Epithelial cell of prostate (primary cell): ENCODE measurements at regions not wholly inside any gene's neighbourhood (a gene's known extent, or its start where the extent isn't known, plus 50 kb on each side); places are given as distances from the start of the nearest gene placed in this dataset.
"Not testable (repeated sequence)": the region's sequence is repeated elsewhere in the genome, so short reads cannot be mapped to it uniquely, and the experiment has no call there.

Source experiments
- DNase-seq: peaks from one replicate; pipeline ENCODE4 v3.0.0-alpha.2; 2011; ENCODE audit warnings: low read depth, low spot score
- H3K27ac ChIP-seq: fragments of 450-650 bp; 2 replicates; pipeline ENCODE4 v1.5.1; 2017; ENCODE audit warnings: mild to moderate bottlenecking

DNA sequence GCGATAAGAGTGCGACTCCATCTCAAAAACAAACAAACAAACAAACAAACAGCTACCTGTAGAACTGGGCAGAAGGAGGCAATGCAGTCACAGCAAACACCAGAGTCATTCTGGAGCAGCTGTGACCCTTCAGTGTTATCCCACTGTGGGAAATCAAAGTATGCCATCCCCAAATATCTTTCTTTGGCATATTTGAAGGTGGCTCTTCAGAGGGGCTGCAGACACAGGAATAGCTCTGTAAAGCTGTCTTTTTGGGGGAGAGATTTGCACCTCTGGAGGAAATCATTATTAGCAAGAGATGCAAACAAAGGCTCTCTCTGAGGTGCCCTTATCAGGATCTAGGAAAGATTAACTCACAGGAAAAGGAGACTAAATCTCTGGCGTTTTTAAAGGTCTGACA lies 98.5 kb upstream of the XPO1 start:
- DNase-seq, result no peak

DNA sequence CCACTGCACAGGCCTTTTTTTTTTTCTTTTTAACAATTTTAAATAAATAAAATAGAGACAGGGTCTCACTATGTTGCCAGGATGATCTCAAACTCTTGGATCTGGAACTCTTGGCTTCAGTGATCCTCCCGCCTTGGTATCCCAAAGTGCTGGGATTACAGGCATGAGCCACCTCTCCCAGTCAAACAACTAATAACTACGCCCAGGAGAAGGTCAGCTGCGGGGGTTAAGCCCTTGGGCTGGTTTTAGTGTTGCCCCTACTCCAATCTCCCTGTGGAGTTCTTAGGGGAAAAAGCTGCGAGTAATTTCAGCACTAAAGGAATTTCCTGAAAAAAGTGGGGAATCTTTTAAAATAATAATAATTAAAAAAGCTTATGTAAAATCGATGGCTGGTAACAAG lies 96.4 kb upstream of the XPO1 start:
- no peak overlapping the region for H3K27ac ChIP-seq

More for the DNA sequence above, 98.5 kb upstream of the XPO1 start:
- no peak overlapping the region for H3K27ac ChIP-seq

DNA sequence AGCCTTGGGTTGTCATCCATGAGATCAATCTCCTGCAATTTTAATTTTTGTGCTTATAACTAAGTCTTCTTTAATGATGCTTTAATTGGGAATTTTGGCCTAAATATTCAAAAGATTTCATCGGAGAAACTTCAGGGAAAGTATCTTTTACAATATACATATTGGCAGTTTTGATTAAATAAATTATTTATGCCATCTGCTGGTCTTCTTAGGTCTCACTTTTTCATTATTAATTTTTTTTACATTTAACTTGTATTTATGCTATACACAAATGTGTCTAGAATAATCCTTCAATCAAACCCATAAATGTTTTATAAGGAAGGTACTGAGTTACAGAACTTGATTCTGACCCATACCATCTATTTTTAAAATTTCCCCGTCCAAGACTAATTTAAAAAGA lies 95.1 kb upstream of the XPO1 start:
- DNase-seq, result no peak
- no peak overlapping the region for H3K27ac ChIP-seq

More for the DNA sequence above, 96.4 kb upstream of the XPO1 start:
- DNase-seq, result no peak

DNA sequence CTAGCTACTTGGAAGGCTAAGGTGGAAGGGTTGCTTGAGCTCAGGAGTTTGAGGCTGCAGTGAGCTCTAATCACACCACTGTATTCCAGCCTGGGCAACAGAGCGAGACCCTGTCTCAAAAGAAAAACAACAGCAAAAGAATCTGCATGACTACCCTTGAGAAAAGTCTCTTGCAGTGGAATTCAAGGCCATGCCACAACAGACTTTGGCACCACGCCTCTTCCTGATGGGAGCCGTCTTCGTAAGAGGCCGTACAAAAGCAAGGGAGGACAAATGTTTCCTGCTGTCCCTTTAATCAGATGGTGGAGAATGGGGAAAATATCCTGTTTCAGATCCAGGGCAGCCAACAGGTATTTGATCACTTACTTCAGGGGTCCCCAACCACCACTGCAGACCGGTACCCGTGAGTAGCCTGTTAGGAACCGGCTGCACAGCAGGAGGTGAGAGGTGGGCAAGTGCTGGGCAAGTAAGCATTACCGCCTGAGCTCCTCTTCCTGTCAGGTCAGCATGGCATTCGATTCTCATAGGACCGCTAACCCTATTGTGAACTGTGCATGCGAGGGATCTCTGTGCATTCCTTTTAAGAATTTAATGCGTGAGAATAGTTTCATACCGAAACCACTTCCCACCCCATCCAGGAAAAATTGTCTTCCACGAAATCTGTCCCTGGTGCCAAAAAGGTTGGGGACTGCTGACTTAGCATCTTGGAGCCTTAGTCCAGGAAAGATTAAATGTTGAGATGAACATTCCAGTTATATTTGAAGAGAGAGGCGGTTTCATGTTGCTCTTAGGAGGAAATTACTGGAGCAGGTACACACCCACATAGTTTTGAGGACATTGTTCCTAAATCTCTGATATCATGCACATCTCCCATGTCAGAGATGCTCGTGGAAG lies 94.4 kb upstream of the XPO1 start:
- DNase-seq, result no peak
- H3K27ac ChIP-seq, result no peak overlapping the region

DNA sequence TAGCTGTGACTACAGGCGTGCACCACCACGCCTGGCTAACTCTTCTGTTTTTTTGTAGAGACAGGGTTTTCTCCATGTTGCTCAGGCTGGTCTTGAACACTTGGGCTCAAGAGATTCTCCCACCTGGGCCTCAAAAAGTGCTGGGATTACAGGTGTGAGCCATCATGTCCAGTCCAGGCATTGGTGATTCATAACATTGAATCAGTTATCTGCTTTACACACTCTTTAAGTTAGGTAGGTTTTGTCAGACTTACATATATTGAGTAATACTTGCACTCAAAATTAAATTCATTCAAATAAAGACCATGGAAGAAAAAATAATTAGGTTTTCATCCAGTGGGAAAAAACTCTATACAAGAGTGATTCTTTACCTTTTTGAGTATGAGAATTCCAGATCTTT lies 93.2 kb upstream of the XPO1 start:
- no peak overlapping the region for H3K27ac ChIP-seq

DNA sequence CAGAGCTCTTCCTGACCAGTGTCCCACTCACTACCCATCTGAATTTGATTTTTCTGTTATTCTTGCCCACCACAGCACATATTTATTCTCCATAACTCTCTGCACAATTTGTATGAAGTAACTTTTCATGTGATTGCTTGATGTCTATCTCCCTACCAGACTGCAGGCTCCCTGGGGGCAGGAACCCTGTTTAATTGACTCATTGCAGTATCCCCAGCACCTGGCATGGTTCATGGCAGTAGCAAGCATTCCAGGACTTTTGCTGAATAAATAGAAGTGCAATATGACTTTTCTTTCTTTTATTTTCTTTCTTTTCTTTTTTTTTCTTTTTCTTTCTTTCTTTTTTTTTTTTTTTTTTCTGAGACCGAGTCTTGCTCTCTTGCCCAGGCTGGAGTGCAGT lies 88.7 kb upstream of the XPO1 start:
- no peak overlapping the region for H3K27ac ChIP-seq
- DNase-seq, result no peak

More for the DNA sequence above, 93.2 kb upstream of the XPO1 start:
- no peak for DNase-seq

DNA sequence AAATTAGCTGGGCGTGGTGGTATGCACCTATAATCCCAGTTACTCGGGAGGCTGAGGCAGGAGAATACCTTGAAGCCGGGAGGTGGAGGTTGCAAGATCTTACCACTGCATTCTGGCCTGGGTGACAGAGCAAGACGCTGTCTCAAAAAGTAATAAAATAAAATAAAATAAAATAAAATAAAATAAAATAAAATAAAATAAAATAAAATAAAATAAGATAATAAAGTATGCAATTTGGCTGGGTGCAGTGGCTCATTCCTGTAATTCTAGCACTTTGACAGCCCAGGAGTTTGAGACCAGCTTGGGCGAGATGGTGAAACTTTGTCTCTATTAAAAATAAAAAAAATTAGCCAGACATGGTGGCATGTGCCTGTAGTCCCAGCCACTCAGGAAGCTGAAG lies 85.6 kb upstream of the XPO1 start:
- DNase-seq, result no peak
- H3K27ac ChIP-seq, result no peak overlapping the region

DNA sequence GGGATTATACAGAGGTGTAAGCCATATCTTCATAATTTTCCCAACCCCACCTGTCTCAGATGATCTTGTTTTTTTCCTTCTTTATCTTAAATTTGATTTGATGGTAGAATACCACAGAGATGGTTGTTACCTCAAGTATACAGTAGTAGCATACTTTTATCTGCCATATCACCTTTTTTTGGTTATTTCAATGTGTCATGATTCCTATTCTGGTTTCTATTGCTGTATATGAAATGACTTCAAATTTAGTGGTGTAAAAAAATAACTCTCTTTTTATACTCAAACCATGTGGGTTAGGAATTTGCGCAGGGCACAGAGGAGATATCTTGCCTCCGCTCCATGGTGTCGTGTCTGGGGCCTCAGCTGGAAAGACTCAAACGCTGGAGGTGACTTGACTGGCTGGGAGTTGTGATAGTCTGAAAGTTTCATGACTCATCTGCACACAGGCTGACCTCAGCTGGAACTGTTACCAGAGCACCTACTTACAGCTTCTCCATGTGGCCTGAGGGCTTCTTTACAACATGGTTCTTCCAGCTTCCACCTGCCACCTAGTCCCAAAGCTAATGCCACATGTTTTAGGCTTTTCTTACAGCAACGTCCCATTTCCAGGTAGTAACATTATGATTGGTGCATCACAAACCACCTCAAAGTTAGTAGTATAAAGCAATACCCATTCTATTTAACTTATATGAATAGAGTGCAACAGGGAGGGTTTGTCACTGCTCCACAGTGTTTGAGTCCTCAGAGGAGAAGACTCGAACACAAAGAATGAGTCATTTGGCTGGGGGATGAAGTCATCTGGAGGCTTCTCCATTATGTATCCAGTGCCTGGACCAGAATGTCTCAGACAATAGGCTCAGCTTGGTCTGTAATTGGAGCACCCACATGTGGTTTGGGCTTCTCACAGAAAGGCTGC lies 82.3 kb upstream of the XPO1 start:
- H3K27ac ChIP-seq, result peak overlapping the region; percentile 29
- peak; percentile 54 for DNase-seq

DNA sequence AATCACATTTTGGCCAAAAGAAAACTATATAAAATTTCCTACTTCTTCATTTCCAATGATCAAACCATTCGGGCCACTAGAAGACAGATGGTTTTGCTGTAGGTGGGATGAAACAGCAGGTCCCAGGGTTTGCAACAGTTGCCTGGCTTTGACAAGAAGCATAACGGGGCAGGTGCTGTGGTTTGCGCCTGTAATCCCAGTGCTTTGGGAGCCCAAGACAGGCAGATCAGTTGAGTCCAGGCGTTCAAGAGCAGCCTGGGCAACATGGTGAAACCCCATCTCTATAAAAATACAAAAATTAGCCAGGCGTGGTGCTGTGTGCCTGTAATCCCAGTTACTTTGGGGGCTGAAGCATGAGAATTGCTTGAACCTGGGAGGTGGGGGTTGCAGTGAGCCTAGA lies 81.4 kb upstream of the XPO1 start:
- no peak for DNase-seq

DNA sequence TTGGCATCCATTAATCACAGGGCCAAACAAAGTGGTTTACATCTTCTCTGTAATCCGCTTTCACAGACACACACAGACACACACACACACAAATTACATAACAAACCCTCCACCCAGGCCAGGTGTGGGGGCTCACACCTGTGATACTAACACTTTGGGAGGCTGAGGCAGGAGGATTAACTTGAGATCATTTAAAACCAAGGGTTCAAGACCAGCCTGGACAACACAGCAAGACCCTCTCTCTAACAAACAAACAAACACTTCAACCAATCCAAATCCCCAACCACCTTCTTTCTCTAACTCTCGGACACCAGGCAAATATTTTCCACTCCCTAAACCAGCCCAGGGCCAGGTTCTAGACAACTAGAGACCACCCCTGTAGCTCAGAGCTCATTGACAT lies 79.5 kb upstream of the XPO1 start:
- H3K27ac ChIP-seq, result no peak overlapping the region
- no peak for DNase-seq

More for the DNA sequence above, 81.4 kb upstream of the XPO1 start:
- no peak overlapping the region for H3K27ac ChIP-seq

DNA sequence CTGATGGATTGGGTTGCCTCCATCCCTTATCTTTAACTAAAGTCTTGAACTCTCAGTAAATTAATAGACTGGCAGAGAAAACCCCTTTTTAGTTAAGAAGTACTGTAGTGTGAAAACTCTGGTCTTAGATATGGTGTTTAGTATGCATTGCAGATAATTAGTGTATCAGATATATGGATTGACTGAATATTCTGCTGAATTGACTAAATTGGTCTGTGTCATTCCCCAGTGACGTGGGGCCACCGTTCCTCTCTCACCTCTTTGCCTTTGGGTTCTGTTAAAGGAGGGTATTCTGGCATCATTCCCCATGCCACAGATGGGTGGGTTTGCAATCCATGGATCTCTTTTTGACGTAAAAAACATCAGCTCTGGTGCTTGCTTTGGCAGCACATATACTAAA lies 67.1 kb upstream of the XPO1 start:
- DNase-seq, result no peak
- H3K27ac ChIP-seq, result no peak overlapping the region

DNA sequence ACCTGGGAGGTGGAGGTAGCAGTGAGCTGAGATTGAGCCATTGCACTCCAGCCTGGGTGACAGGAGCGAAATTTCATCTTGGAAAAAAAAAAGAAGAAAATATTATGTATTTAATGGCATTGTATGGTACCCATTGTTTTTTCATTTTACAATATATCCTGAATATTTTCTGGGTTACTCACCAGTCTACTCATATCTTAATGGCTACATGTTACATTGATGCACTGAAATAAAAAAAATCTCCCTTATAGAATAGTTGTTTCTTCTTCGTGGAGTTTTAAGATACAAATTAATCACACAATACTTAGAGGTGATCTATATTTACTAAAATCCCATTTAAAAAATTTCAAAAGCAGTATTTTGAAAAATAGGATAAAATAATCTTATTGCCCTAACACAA lies 66.3 kb upstream of the XPO1 start:
- H3K27ac ChIP-seq, result no peak overlapping the region
- no peak for DNase-seq

DNA sequence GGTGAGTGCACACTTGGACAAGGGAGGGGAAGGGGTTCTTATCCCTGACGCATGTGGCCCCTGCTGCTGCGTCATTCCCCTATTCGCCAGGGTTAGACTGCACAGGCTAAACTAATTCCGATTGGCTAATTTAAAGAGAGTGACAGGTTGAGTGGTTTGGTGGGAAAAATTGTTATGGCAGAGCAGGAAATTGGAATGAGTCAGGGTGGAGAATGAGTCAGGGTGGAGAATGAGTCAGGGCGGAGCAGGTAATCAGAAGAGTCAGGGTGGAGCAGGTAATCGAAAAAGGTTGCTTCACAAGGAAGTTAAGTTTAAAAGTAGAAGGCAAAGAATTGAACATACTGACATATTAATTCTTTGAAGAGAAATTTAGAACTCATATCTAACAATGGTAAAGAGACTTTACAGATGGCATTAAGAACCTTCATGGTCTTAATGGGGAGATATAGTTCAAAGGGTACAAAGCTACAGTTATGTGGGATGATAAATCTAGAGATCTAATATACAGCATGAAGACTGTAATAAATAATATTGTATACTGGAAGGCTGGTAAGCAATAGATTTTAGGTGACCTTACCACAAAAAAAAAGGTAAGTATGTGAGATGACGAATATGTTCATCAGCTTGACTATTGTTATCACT lies 60.5 kb upstream of the XPO1 start:
- DNase-seq, result peak; percentile 31
- peak overlapping the region; percentile 43 for H3K27ac ChIP-seq

DNA sequence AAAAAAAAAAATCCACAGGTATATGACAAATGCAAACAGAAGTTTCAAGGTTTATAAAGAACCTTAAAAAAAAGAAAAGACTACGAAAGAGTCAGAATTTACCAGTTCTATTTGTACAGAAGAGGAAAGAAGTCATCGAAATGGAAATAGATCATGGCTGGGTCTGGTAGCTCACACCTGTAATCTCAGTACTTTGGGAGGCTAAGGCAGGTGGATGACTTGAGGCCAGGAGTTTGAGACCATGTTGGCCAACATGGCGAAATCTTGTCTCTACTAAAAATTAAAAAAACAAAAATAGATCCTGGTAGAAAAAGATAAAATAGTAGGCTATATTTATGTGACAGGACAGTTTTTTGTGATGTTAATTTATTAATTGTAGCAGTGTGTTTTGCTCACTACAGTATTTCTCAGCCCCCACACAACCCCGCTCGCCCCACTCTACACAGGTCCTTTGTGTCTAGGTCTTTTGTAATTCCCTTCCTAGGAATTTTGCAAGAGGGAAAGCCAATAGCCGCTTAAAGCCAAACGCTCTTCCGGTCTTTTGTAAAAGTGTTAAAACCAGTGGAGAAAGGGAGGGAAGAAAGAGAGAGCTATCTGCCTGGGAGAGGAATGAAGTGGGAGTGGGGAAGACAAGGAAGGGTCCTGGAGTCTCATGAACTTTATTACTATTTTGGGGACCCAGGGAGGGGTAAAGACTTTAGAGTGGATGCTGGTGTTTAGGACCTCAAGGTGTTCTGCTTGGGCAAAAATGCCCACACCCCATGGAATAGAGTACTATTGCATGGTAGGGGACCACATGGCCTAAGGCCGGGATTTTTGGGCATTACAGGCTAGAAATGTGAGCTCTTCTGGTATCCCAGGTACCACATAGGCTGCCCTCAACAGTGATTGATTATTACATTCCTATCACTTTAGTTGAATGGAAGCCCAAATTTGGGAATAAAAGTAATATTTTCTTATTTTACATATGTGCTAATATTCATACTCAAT lies 59.4 kb upstream of the XPO1 start:
- no peak for DNase-seq
- no peak overlapping the region for H3K27ac ChIP-seq

DNA sequence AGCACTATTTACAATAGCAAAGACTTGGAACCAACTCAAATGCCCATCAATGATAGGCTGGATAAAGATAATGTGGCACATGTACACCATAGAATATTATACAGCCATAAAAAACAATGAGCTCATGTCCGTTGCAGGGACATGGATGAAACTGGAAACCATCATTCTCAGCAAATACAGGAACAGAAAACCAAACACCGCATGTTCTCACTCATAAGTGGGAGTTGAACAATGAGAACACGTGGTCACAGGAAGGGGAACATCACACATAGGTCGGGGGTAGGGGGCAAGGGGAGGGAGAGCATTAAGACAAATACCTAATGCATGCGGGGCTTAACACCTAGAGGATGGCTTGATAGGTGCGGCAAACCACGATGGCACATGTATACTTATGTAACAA lies 56.0 kb upstream of the XPO1 start:
- H3K27ac ChIP-seq, DNase-seq: not testable (repeated sequence)

DNA sequence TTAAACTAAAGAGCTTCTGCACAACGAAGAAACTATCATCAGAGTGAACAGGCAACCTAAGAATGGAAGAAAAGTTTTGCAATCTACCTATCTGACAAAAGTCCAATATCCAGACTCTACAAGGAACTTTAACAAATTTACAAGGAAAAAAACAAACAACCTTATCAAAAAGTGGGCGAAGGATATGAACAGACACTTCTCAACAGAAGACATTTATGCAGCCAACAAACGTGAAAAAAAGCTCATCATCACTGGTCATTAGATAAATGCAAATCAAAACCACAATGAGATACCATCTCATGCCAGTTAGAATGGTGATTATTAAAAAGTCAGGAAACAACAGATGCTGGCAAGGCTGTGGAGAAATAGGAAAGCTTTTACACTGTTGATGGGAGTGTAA lies 55.5 kb upstream of the XPO1 start:
- not testable (repeated sequence) for H3K27ac ChIP-seq, DNase-seq

DNA sequence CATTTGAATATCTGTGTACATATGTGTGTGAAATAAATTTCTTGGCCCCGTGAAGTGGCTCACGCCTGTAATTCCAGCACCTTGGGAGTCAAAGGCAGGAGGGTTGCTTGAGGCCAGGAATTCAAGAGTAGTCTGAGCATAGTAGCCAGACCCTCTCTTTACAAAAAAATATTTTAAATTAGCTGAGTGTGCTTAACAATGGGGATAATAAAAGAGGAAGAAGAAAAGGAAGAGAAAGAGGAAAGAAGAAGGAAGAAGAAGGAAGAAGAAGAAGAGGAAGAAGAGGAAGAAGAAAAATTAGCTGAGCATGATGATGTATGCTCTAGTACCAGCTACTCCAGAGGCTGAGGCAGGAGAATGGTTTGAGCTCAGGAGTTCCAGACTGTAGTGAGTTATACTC lies 52.1 kb upstream of the XPO1 start:
- no peak overlapping the region for H3K27ac ChIP-seq
- DNase-seq, result no peak

DNA sequence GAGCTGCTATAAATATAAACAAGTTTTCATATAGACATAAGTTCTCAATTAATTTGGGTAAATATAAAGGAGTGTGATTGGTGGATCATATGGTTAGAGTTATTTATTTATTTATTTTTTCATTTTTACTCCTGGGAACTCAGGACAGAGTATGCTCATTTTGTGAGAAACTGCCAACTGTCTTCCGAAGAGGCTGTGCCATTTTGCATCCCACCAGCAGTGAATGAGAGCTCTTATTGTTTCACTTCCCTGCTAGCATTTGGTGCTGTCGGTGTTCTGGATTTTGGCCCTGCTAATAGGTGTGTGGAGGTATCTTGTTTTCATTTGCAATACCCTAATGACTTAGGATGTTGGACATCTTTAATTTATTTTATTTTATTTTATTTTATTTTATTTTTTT lies 50.4 kb upstream of the XPO1 start:
- no peak for DNase-seq

More for the DNA sequence above, 50.4 kb upstream of the XPO1 start:
- no peak overlapping the region for H3K27ac ChIP-seq
